ENCODE measurements at regions not wholly inside any gene's neighbourhood (a gene's known extent, or its start where the extent isn't known, plus 50 kb on each side); places are given as distances from the start of the nearest gene placed in this dataset.

GRCh38 chr5:53334431-53334941 lies 145.9 kb upstream of the FST start:
- no peak for DNase-seq

- no peak for DNase-seq
These were observed 145.3 kb upstream of the FST start for GRCh38 chr5:53335115-53335514.

GRCh38 chr5:53337827-53338226 lies 142.6 kb upstream of the FST start:
- no peak for DNase-seq

DNA sequence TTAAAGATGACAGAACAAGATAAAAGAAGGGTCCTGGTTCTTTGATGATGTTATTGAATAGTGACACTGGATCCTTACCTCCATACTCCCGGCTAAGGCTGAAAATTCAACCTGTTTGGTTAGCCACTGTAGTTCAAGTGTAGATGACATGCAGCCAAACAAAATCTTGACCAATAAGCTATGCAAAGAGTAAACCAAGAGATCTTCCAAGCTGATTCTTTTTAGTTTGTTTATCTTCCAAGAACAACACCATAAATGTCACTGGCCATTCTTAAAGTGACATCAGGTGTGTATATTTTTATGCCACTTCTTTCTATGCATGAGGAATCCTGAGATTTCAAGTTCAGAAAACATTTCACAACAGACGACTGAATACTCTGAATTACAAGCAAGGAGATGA lies 141.5 kb upstream of the FST start:
- DNase-seq: no peak

DNA sequence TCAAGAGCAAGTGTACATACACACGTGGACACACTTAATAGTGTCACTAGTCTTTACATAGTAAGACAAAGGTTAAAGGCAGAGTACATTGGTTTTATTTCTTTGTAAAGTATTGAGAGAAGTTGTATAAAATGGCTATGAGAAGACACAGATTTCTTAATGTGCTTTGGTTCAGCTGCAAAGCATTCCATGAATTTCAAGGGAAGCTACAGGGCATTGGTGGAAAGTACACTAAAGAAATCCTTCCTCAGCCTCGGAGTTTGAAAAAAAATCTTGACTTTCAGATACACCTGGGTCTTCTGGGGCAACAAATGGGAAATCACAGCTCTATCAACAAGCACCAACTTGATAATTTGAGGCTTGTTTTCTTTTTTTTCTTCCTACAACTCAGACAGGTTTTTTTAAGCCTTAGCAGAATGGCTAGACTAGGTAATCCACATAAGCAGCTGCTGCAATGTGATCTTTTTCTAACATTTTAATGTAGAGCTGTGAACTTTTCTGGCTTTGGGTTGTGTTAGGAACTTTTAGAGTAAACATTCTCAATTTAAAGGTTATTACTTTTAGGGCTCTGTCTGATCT lies 140.4 kb upstream of the FST start:
- DNase-seq: no peak

- no peak for DNase-seq
These were observed 139.3 kb upstream of the FST start for GRCh38 chr5:53340956-53341750.

- DNase-seq: no peak
These were observed 138.2 kb upstream of the FST start for GRCh38 chr5:53342236-53342635.

GRCh38 chr5:53343187-53343586 lies 137.2 kb upstream of the FST start:
- DNase-seq: no peak

DNA sequence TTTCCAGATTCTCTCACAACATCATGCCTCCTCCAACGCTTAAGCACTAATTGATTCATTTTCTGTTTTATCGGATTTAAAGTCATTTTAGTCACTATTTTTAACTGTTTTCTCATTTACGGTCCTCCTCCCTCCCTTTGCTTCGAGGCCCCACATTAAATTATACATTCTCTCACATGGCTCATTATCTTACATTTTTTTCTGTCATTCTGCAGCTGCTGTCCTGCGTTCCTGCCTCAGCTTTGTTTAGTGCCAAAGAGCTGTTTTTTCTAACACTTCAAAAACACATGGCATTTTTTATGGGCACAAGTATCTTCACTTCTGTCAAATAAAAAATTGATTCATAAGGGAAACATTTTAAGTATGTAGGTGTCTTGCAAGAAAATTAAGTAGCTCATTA lies 130.1 kb upstream of the FST start:
- no peak for DNase-seq

GRCh38 chr5:53350991-53351770 lies 129.2 kb upstream of the FST start:
- no peak for DNase-seq

- DNase-seq: no peak
These were observed 125.1 kb upstream of the FST start for GRCh38 chr5:53355316-53355715.

DNA sequence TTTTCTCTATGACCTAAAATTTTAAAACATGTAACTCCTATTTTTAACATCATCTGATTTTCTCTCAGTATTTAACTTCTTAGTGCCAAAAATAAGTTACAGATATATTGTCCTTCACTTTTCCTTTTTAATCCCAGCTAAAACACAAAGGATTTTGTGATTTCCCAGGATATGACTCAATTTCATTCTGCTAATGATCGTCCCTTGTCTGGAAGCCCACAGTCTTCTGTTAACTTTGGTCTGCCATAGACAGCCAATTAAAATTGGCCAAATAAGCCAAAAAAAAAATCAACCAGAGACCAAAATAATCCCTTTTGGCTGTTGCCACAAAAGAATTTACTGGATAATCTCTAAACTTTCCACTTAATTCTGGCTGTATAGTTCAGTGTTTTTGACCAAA lies 124.5 kb upstream of the FST start:
- DNase-seq: no peak

GRCh38 chr5:53357439-53357838 lies 123.0 kb upstream of the FST start:
- DNase-seq: no peak

DNA sequence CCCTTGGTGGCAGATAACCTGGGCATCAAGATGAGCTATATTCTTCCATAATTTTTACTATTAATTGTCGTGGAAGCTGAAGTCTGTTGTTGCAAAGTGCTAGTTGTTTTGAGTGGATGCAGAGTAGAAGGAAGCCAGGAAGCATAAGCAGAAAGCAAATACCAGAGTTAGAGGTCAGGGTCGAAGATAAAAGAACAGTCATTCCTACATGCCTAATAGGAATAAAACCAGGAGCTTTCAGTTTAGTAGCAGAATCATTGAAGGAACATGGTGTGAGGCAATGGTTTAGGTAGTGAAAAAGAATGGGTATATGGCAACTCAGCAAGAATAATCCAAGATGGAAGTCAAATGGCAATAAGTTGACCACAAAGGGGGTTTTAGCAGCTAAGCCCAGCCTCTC lies 121.6 kb upstream of the FST start:
- no peak for DNase-seq

DNA sequence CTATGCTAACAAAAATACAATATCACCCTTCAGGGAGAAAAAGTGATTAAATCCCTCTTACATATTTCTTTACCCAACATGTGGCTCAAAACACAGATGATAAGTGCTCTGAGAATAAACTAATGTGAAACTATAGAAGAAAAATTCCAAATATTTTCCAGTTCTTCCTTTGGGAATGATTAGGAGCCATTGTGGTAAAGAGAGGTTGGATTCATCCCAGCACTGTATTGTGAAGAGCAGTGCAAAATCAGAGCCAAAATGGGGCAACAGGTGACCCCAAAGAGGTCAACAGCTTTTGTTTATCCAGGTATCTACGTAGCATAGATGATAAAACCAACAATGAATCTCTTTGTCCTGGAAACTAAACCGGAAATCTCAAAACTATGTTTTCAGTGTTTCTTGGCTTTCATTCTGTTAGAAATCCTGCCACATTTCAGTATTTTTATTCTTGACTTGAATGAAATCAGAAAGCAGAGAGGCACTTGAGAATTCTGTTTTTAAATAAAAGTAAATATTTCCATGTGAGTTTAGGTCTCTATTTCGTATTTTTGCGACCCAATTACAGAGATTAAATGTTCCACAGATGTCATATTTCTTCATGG lies 120.4 kb upstream of the FST start:
- DNase-seq: no peak

- DNase-seq: no peak
These were observed 119.6 kb upstream of the FST start for GRCh38 chr5:53360811-53361210.

DNA sequence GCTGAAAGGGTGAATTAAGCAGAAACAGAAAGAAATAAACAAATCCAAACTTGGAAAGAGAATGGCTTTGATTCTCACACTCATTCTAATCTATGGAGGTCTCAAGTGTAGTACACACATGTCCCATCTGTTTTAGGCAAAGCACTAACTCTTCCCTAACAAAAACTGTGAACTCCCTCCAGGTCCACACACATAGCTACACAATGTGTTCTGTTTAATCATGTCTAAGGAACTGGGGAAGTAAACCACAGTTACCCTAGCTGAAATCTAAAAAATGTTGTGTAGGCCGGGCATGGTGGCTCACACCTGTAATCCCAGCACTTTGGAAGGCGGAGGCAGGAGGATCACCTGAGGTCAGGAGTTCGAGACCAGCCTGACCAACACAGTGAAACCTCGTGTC lies 118.7 kb upstream of the FST start:
- DNase-seq: no peak

DNA sequence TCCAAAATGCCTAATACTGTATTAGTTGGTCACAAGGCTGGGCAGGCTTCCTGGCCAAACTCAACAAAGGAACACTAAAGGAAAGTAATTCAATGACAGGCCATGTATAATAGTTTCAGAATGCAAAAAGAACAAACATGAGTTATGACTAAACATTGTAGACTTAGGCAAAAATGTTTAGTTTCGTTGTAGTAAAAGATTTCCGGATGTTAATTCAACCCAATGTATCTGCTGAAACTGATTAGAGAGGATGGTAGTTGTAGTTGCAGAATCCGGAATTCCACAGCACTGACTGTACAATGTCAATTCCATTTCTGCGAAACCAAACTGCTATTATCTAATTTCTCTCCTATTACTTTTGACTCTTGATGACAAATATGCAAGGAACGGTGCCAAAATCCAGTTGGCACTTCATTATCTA lies 117.9 kb upstream of the FST start:
- DNase-seq: no peak

DNA sequence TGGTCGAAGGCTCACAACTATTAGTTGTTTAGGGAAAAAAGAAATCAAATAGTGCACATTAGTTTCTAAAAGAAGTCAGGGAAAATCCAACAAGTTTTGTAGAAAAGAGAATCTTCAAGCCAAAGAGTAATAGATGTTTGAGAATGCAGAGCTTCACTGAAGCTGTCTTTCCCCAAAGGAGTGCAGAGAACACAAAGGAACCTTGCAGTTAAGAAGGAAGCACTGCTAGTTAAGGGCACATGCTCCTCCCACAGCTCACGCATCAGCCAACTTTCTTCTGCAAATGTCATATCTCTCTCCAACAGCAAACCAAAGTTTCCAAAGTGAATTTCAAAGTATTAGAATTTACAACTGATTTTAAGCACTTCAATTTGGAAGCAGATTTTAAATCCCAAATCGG lies 116.4 kb upstream of the FST start:
- peak; percentile 56 for DNase-seq

DNA sequence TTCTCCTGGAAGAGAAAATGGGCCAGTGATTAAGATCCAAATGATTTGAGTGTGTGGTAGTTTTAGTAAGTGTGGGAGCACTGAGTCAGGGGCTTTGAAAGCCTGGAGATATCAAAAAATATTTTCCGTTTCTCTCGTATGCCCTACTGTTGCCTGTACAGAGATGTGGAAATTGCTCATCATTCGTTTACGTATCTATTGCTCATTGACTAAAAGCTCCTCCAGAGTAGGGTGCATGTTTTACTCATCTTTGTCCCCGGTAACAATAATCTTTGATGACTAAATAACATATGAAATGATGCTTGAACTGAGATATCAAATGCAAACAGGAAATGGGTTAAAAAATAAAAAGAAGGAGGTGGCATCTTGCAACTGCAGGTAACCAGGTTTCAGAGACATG lies 114.2 kb upstream of the FST start:
- DNase-seq: no peak

- DNase-seq: no peak
These were observed 112.7 kb upstream of the FST start for GRCh38 chr5:53367727-53368126.

- DNase-seq: no peak
These were observed 111.9 kb upstream of the FST start for GRCh38 chr5:53368516-53368915.

GRCh38 chr5:53368966-53369605 lies 111.3 kb upstream of the FST start:
- DNase-seq: no peak
